Esophagus muscularis mucosa (tissue), 4 donors: ENCODE measurements at regions not wholly inside any gene's neighbourhood (a gene's known extent, or its start where the extent isn't known, plus 50 kb on each side); places are given as distances from the start of the nearest gene placed in this dataset.

Experiments used
- DNase-seq: peaks from one replicate; pipeline ENCODE4 v3.0.0-alpha.2; 2017; ENCODE audit errors: extremely low spot score
- H3K27ac ChIP-seq, 4 donors: fragments of 200-600 bp; sonication (generic); replicated peaks in 1 of 4; 1 replicate in 3 of 4; 2 replicates in 1 of 4; pipeline ENCODE4 v1.5.1; 2016 to 2019; ENCODE audit warnings: mild to moderate bottlenecking in 1 of 4
- H3K27me3 ChIP-seq, 4 donors: fragments of 200-600 bp; sonication (generic); one replicate each; pipeline versions ENCODE4 v1.5.1 to v1.6.0; 2016 to 2019
- H3K36me3 ChIP-seq, 4 donors: fragments of 200-600 bp; sonication (generic); one replicate each; pipeline ENCODE4 v1.5.1; 2016 to 2019
- H3K4me1 ChIP-seq, 4 donors: fragments of 200-600 bp; sonication (generic); one replicate each; pipeline ENCODE4 v1.5.1; 2016 to 2019
- H3K4me3 ChIP-seq, 4 donors: fragments of 200-600 bp; sonication (generic); 1 replicate in 2 of 4; 2 replicates in 2 of 4; pipeline ENCODE4 v1.5.1; 2016 to 2019; ENCODE audit warnings: mild to moderate bottlenecking in 4 of 4, moderate library complexity in 1 of 4
- H3K9me3 ChIP-seq, 4 donors: fragments of 200-600 bp; sonication (generic); 1 replicate in 3 of 4; 2 replicates in 1 of 4; pipeline ENCODE4 v1.5.1; 2016 to 2019
- EP300 ChIP-seq: sonication (generic); formaldehyde crosslinking; IDR thresholded peaks from one replicate; pipeline ENCODE4 v1.6.1; 2017; ENCODE audit warnings: antibody characterized with exemption
- POLR2A ChIP-seq: fragments of 450-650 bp; IDR thresholded peaks from one replicate; pipeline ENCODE4 v1.6.1; 2017; ENCODE audit warnings: antibody characterized with exemption, moderate library complexity, mild to moderate bottlenecking, low read depth
- POLR2AphosphoS5 ChIP-seq, 2 donors: sonication (generic); formaldehyde crosslinking; IDR thresholded peaks; one replicate each; pipeline ENCODE4 v1.6.1; 2017; ENCODE audit warnings: antibody characterized with exemption in 2 of 2
- WGBS: methylation state at CpG from one replicate; pipeline ENCODE4 v1.1.5; 2018; 5-methylcytosine and 5-hydroxymethylcytosine counted together
- intact Hi-C: fragments of 100-400 bp; cut with DNase I; formaldehyde crosslinking; loops from one replicate; pipeline ENCODE4 v1.15.1; 2023
- TF ChIP-seq, protein P1 (sequence below), 3 experiments: fragments of 200-600 bp in 2 of 3; fragments of 450-650 bp in 1 of 3; sonication (generic) in 2 of 3; IDR thresholded peaks; one replicate each; pipeline ENCODE4 v1.5.1; 2017 to 2019; ENCODE audit warnings: antibody characterized with exemption in 3 of 3, mild to moderate bottlenecking in 2 of 3, moderate library complexity in 1 of 3

DNA sequence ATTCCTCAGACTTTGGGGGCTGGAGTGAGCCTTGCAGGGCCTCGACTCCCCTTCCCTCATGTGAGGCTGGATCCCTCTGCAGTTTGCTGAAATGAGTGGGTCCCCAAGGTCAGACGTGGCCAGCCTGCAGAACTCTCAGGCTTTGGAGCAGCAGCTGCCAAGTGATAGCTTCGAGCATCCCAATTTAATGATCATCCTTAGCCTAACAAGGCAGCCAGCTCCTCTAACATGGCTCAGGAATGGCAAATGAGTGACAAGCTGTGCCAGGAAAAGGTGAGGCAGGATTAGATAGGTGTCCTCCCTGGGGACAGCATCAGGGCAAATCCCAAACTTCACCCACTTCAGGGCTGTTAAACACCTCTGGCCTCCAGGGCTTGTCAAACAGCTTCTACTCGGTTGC, 130.7 kb upstream of the PWP1 start:
- H3K9me3 ChIP-seq, result no peaks in the 10 kb centered on the region
- TF ChIP-seq POLR2A (no peak), POLR2AphosphoS5 (IDR thresholded peaks at IDR 0.05) (no peak), EP300 (no peak)
- TF ChIP-seq, protein P1, sequence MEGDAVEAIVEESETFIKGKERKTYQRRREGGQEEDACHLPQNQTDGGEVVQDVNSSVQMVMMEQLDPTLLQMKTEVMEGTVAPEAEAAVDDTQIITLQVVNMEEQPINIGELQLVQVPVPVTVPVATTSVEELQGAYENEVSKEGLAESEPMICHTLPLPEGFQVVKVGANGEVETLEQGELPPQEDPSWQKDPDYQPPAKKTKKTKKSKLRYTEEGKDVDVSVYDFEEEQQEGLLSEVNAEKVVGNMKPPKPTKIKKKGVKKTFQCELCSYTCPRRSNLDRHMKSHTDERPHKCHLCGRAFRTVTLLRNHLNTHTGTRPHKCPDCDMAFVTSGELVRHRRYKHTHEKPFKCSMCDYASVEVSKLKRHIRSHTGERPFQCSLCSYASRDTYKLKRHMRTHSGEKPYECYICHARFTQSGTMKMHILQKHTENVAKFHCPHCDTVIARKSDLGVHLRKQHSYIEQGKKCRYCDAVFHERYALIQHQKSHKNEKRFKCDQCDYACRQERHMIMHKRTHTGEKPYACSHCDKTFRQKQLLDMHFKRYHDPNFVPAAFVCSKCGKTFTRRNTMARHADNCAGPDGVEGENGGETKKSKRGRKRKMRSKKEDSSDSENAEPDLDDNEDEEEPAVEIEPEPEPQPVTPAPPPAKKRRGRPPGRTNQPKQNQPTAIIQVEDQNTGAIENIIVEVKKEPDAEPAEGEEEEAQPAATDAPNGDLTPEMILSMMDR (IDR thresholded peaks at IDR 0.05), result no peak
- no peak overlapping the region for H3K4me3 ChIP-seq
- 67% methylated on average over 3 of the region's 4 CpGs for whole genome bisulfite sequencing
- intact Hi-C loops, result no loop called here
- peaks cover 0 to 3% (median 0%) of the 10 kb centered on the region in 4 donors for H3K27me3 ChIP-seq
- DNase-seq, result peak; percentile 64
- no peaks in the 10 kb centered on the region for H3K36me3 ChIP-seq
- no peak overlapping the region for H3K27ac ChIP-seq
- H3K4me1 ChIP-seq, result no peaks in the 10 kb centered on the region

- intact Hi-C loops, result no loop called here
- TF ChIP-seq, protein P1 (IDR thresholded peaks at IDR 0.05), result no peak
- TF ChIP-seq POLR2A (no peak), EP300 (no peak), POLR2AphosphoS5 (IDR thresholded peaks at IDR 0.05) (no peak)
- DNase-seq, result peak; percentile 19
- peaks cover 0 to 3% (median 0%) of the 10 kb centered on the region in 4 donors for H3K27me3 ChIP-seq
- H3K36me3 ChIP-seq, result no peaks in the 10 kb centered on the region
- no peaks in the 10 kb centered on the region for H3K9me3 ChIP-seq
- no peak overlapping the region for H3K27ac ChIP-seq
- WGBS, result 84% methylated on average over 5 of the region's 5 CpGs
- H3K4me1 ChIP-seq, result no peaks in the 10 kb centered on the region
- H3K4me3 ChIP-seq, result no peak overlapping the region
Measured at GRCh38 chr12:107557026-107557425, 128.6 kb upstream of the PWP1 start.

- TF ChIP-seq POLR2AphosphoS5 (IDR thresholded peaks at IDR 0.05), result no peak
- TF ChIP-seq POLR2A, result no peak
- TF ChIP-seq EP300, result no peak
- TF ChIP-seq, protein P1 (IDR thresholded peaks at IDR 0.05), result no peak
- peak; percentile 88 for DNase-seq
- H3K4me3 ChIP-seq, result no peak overlapping the region
- WGBS, result 73% methylated on average over 4 of the region's 4 CpGs
- H3K36me3 ChIP-seq, result no peaks in the 10 kb centered on the region
- no peaks in the 10 kb centered on the region for H3K4me1 ChIP-seq
- no peak overlapping the region for H3K27ac ChIP-seq
- peaks cover 0 to 3% (median 0%) of the 10 kb centered on the region in 4 donors for H3K27me3 ChIP-seq
- H3K9me3 ChIP-seq, result no peaks in the 10 kb centered on the region
- intact Hi-C loops, result no loop called here
Measured at GRCh38 chr12:107557589-107558100, 128.0 kb upstream of the PWP1 start.

GRCh38 chr12:107558141-107558815, 127.3 kb upstream of the PWP1 start:
- no peaks in the 10 kb centered on the region for H3K36me3 ChIP-seq
- peaks cover 0 to 3% (median 0%) of the 10 kb centered on the region in 4 donors for H3K27me3 ChIP-seq
- no peak overlapping the region for H3K27ac ChIP-seq
- H3K4me1 ChIP-seq, result no peaks in the 10 kb centered on the region
- TF ChIP-seq EP300, result no peak
- TF ChIP-seq, protein P1 (IDR thresholded peaks at IDR 0.05), result no peak
- TF ChIP-seq POLR2AphosphoS5 (IDR thresholded peaks at IDR 0.05), result no peak
- no peak for TF ChIP-seq POLR2A
- DNase-seq, result no peak
- H3K4me3 ChIP-seq, result no peak overlapping the region
- no peaks in the 10 kb centered on the region for H3K9me3 ChIP-seq
- WGBS, result 65% methylated on average over 7 of the region's 9 CpGs
- intact Hi-C loops, result no loop called here
